ENCODE measurements at regions not wholly inside any gene's neighbourhood (a gene's known extent, or its start where the extent isn't known, plus 50 kb on each side); places are given as distances from the start of the nearest gene placed in this dataset.

DNA sequence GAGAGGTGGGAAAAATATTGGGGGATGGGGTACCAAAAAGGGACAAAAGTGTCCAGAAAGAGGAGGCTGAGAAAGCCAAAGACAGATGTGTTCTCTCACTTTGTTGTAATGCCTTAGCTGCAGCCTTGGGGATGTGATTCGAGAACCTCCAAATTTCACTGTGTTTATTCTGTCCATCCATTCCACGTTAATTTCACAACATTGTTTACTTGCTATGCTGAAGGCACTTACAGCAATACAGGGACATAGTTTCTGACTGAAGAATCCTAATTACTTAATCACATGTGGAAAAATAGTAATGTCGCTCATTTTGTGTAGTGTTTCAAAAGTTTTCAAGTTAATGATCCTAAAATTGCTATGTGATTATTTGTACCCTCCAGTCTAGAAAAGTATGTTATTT is 146.2 kb upstream of the SLC38A2 start:
- peak; percentile 54 for DNase-seq
- Histone ChIP-seq H4K8ac (ENCODE audit: low read length) (no peak overlapping the region), H3K9me3 (ENCODE audit: control insufficient read depth, low read length) (no peaks in the 10 kb centered on the region), H3K4me2 (ENCODE audit: low read length, poor library complexity, severe bottlenecking) (no peak overlapping the region), H3K14ac (ENCODE audit: low read length in 2 of 2) (no peak overlapping the region), H2AK5ac (ENCODE audit: low read length, severe bottlenecking) (no peak overlapping the region), H2BK5ac (ENCODE audit: low read depth, low read length, poor library complexity, severe bottlenecking) (no peak overlapping the region), H3K23ac (ENCODE audit: low read length in 2 of 2) (no peak overlapping the region), H2BK120ac (ENCODE audit: low read depth, low read length) (no peak overlapping the region), H2AFZ (ENCODE audit: low read depth, low read length) (no peak overlapping the region), H3K36me3 (ENCODE audit: control insufficient read depth in 1 of 2, insufficient read depth in 2 of 2, low read depth in 1 of 2, low read length in 2 of 2) (no peaks in the 10 kb centered on the region), H3K27me3 (ENCODE audit: control insufficient read depth in 1 of 2, insufficient read depth in 1 of 2, low read length in 2 of 2) (no peaks in the 10 kb centered on the region), H3K79me1 (replicated peaks; ENCODE audit: low read length, poor library complexity, severe bottlenecking) (peaks cover 6% of the 10 kb centered on the region), H3K27ac (ENCODE audit: low read length, poor library complexity, severe bottlenecking) (no peak overlapping the region), H3K9ac (ENCODE audit: low read length) (no peak overlapping the region), H3K18ac (ENCODE audit: low read depth in 1 of 2, low read length in 2 of 2) (no peak overlapping the region), H2BK15ac (ENCODE audit: low read depth, poor library complexity, severe bottlenecking) (no peak overlapping the region), H3K4me3 (ENCODE audit: insufficient read depth in 1 of 2, low read depth in 1 of 2, low read length in 2 of 2) (no peak overlapping the region), H4K91ac (ENCODE audit: low read length) (no peak overlapping the region), H3K4ac (ENCODE audit: low read depth in 1 of 2, low read length in 2 of 2) (no peak overlapping the region), H3K4me1 (ENCODE audit: control insufficient read depth, insufficient read depth, low read depth, low read length) (peaks cover 1% of the 10 kb centered on the region), H2BK12ac (ENCODE audit: low read length in 2 of 2) (no peak overlapping the region)
- WGBS, result 50% methylated on average over 2 of the region's 3 CpGs

DNA sequence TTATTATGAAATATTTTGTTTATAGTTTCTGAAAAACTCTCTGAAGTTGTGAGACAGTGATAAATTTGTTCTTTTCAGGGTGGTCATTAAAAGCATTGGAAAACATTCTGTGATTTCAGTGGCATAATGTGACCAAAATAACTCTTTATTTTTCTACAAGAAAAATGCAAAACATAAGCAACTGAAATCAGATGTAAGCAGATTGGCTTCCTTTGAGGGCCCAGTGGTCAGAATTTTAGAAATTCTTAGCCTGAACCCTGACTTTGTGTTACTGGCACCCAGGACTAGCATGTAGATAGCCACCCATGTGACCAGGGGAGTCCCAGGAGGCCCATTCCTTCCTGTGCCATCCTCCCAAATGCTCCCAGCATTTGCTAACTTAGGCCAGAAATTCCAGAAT is 145.6 kb upstream of the SLC38A2 start:
- Histone ChIP-seq H4K8ac (ENCODE audit: low read length) (no peak overlapping the region), H3K4ac (ENCODE audit: low read depth in 1 of 2, low read length in 2 of 2) (peak overlapping the region in 1 of 2 experiments; percentile 17), H3K36me3 (ENCODE audit: control insufficient read depth in 1 of 2, insufficient read depth in 2 of 2, low read depth in 1 of 2, low read length in 2 of 2) (no peaks in the 10 kb centered on the region), H2AK5ac (ENCODE audit: low read length, severe bottlenecking) (no peak overlapping the region), H3K14ac (ENCODE audit: low read length in 2 of 2) (no peak overlapping the region), H2BK12ac (ENCODE audit: low read length in 2 of 2) (no peak overlapping the region), H3K79me1 (replicated peaks; ENCODE audit: low read length, poor library complexity, severe bottlenecking) (peaks cover 6% of the 10 kb centered on the region), H4K91ac (ENCODE audit: low read length) (no peak overlapping the region), H3K27me3 (ENCODE audit: control insufficient read depth in 1 of 2, insufficient read depth in 1 of 2, low read length in 2 of 2) (no peaks in the 10 kb centered on the region), H3K4me1 (ENCODE audit: control insufficient read depth, insufficient read depth, low read depth, low read length) (no peaks in the 10 kb centered on the region), H3K4me2 (ENCODE audit: low read length, poor library complexity, severe bottlenecking) (no peak overlapping the region), H3K18ac (ENCODE audit: low read depth in 1 of 2, low read length in 2 of 2) (peak overlapping the region in 1 of 2 experiments; percentile 37), H2BK120ac (ENCODE audit: low read depth, low read length) (peak overlapping the region; percentile 86), H3K9ac (ENCODE audit: low read length) (no peak overlapping the region), H3K9me3 (ENCODE audit: control insufficient read depth, low read length) (no peaks in the 10 kb centered on the region), H3K4me3 (ENCODE audit: insufficient read depth in 1 of 2, low read depth in 1 of 2, low read length in 2 of 2) (no peak overlapping the region), H2BK5ac (ENCODE audit: low read depth, low read length, poor library complexity, severe bottlenecking) (no peak overlapping the region), H2AFZ (ENCODE audit: low read depth, low read length) (no peak overlapping the region), H3K27ac (ENCODE audit: low read length, poor library complexity, severe bottlenecking) (no peak overlapping the region), H3K23ac (ENCODE audit: low read length in 2 of 2) (no peak overlapping the region), H2BK15ac (ENCODE audit: low read depth, poor library complexity, severe bottlenecking) (no peak overlapping the region)
- DNase-seq, result peak; percentile 18

DNA sequence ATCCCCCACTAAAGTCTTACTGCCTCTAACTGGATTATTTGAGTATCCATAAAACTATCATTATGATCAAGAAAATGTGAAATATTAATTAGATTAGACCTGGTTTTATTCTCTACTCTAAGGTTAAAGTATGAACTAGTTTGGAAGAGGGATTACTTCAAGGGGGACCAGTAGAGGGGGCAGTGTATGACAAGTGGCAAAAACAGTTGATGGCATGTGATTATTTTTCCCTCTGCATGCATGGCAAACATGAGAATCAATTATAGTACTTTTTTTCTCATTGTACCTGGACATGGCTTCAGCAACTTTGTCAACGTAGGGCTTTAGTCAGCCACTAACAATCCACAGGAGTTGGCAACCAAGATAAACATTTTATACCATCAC is 145.0 kb upstream of the SLC38A2 start:
- no peaks in the 10 kb centered on the region for H3K9me3 ChIP-seq (ENCODE audit: control insufficient read depth, low read length)
- no peaks in the 10 kb centered on the region for H3K4me1 ChIP-seq (ENCODE audit: control insufficient read depth, insufficient read depth, low read depth, low read length)
- no peaks in the 10 kb centered on the region for H3K36me3 ChIP-seq (ENCODE audit: control insufficient read depth in 1 of 2, insufficient read depth in 2 of 2, low read depth in 1 of 2, low read length in 2 of 2)
- WGBS, result 73% methylated on average over 1 of the region's 1 CpG
- H3K79me1 ChIP-seq (replicated peaks; ENCODE audit: low read length, poor library complexity, severe bottlenecking), result peaks cover 6% of the 10 kb centered on the region
- no peak overlapping the region for H3K27ac ChIP-seq (ENCODE audit: low read length, poor library complexity, severe bottlenecking)
- no peak overlapping the region for H2BK12ac ChIP-seq (ENCODE audit: low read length in 2 of 2)
- no peak overlapping the region for H2BK15ac ChIP-seq (ENCODE audit: low read depth, poor library complexity, severe bottlenecking)
- H3K4me2 ChIP-seq (ENCODE audit: low read length, poor library complexity, severe bottlenecking), result no peak overlapping the region
- no peak overlapping the region for H3K23ac ChIP-seq (ENCODE audit: low read length in 2 of 2)
- no peak overlapping the region for H2AK5ac ChIP-seq (ENCODE audit: low read length, severe bottlenecking)
- no peak overlapping the region for H2AFZ ChIP-seq (ENCODE audit: low read depth, low read length)
- H3K14ac ChIP-seq (ENCODE audit: low read length in 2 of 2), result no peak overlapping the region
- no peak overlapping the region for H2BK5ac ChIP-seq (ENCODE audit: low read depth, low read length, poor library complexity, severe bottlenecking)
- no peak overlapping the region for H3K18ac ChIP-seq (ENCODE audit: low read depth in 1 of 2, low read length in 2 of 2)
- no peak for DNase-seq
- no peak overlapping the region for H4K91ac ChIP-seq (ENCODE audit: low read length)
- no peak overlapping the region for H3K4me3 ChIP-seq (ENCODE audit: insufficient read depth in 1 of 2, low read depth in 1 of 2, low read length in 2 of 2)
- H2BK120ac ChIP-seq (ENCODE audit: low read depth, low read length), result peak overlapping the region; percentile 61
- no peak overlapping the region for H4K8ac ChIP-seq (ENCODE audit: low read length)
- H3K9ac ChIP-seq (ENCODE audit: low read length), result no peak overlapping the region
- H3K4ac ChIP-seq (ENCODE audit: low read depth in 1 of 2, low read length in 2 of 2), result no peak overlapping the region
- H3K27me3 ChIP-seq (ENCODE audit: control insufficient read depth in 1 of 2, insufficient read depth in 1 of 2, low read length in 2 of 2), result no peaks in the 10 kb centered on the region

DNA sequence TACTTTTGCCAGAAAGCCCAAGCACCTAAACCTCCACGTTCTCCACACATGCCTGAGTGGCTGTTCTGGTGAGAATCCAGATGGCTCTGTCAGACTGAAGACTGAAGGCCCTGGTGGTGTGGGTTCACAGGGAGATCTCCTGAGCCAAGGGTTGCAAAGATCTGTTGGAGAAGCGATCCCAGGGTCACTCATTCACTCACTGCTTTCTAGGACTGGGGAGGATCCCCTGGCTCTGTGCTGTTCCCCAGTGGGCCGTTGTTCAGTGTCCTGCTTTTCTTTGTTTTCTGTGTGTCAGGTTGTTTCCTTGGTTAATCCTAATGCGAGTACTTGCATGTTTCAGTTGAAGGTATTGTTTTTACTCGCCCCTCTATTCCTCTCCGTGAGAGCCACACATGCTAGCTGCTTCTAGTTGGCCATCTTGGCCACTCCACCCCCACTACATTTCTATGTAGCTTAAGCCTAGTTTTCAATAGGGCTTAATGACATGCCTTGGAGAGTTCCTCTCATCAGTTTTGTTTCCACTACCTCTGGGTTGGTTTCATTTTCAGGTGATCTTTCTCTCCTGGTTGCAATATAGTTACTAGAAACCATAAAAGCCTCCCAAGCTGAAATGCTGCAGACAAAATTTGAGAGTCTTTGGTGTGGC is 144.5 kb upstream of the SLC38A2 start:
- Histone ChIP-seq H3K4me3 (ENCODE audit: insufficient read depth in 1 of 2, low read depth in 1 of 2, low read length in 2 of 2) (no peak overlapping the region), H2BK12ac (ENCODE audit: low read length in 2 of 2) (peak overlapping the region; percentile 42 to 67), H3K27me3 (ENCODE audit: control insufficient read depth in 1 of 2, insufficient read depth in 1 of 2, low read length in 2 of 2) (no peaks in the 10 kb centered on the region), H2BK15ac (ENCODE audit: low read depth, poor library complexity, severe bottlenecking) (no peak overlapping the region), H2BK5ac (ENCODE audit: low read depth, low read length, poor library complexity, severe bottlenecking) (no peak overlapping the region), H3K36me3 (ENCODE audit: control insufficient read depth in 1 of 2, insufficient read depth in 2 of 2, low read depth in 1 of 2, low read length in 2 of 2) (no peaks in the 10 kb centered on the region), H3K14ac (ENCODE audit: low read length in 2 of 2) (no peak overlapping the region), H3K27ac (ENCODE audit: low read length, poor library complexity, severe bottlenecking) (no peak overlapping the region), H2AFZ (ENCODE audit: low read depth, low read length) (no peak overlapping the region), H3K23ac (ENCODE audit: low read length in 2 of 2) (no peak overlapping the region), H4K8ac (ENCODE audit: low read length) (no peak overlapping the region), H2AK5ac (ENCODE audit: low read length, severe bottlenecking) (no peak overlapping the region), H3K4me1 (ENCODE audit: control insufficient read depth, insufficient read depth, low read depth, low read length) (no peaks in the 10 kb centered on the region), H3K4me2 (ENCODE audit: low read length, poor library complexity, severe bottlenecking) (no peak overlapping the region), H3K4ac (ENCODE audit: low read depth in 1 of 2, low read length in 2 of 2) (no peak overlapping the region), H3K79me1 (replicated peaks; ENCODE audit: low read length, poor library complexity, severe bottlenecking) (peaks cover 6% of the 10 kb centered on the region), H4K91ac (ENCODE audit: low read length) (peak overlapping the region; percentile 75), H3K18ac (ENCODE audit: low read depth in 1 of 2, low read length in 2 of 2) (peak overlapping the region; percentile 1 to 6), H2BK120ac (ENCODE audit: low read depth, low read length) (peak overlapping the region; percentile 61), H3K9me3 (ENCODE audit: control insufficient read depth, low read length) (peaks cover under 1% of the 10 kb centered on the region), H3K9ac (ENCODE audit: low read length) (no peak overlapping the region)
- WGBS, result 98% methylated on average over 5 of the region's 6 CpGs
- no peak for DNase-seq
